GM23338 (cell line): ENCODE measurements at regions not wholly inside any gene's neighbourhood (a gene's known extent, or its start where the extent isn't known, plus 50 kb on each side); places are given as distances from the start of the nearest gene placed in this dataset.
A peak's percentile ranks its signal among the peaks of the same experiment; 100 is the strongest.

Experiments used
- ATAC-seq: fragments of 200-7000 bp; cut with Tn5 transposase; 3 replicates; pipeline ENCODE4 v1.9.1; 2020
- DNase-seq: peaks from one replicate; pipeline ENCODE4 v3.0.0-alpha.2; 2015; ENCODE audit warnings: low spot score
- H2AFZ ChIP-seq: fragments of 200-600 bp; sonication (generic); 2 replicates; pipeline ENCODE4 v1.8.0; 2016; ENCODE audit warnings: antibody characterized with exemption, mild to moderate bottlenecking, moderate library complexity
- H3F3A ChIP-seq: fragments of 200-600 bp; sonication (generic); replicated peaks from 2 replicates; pipeline ENCODE4 v1.8.0; 2017; ENCODE audit warnings: antibody characterized with exemption, mixed run types, low read depth
- H3K27ac ChIP-seq: fragments of 200-600 bp; sonication (generic); 2 replicates; pipeline ENCODE4 v1.6.1; 2016; ENCODE audit warnings: low read depth
- H3K27me3 ChIP-seq: fragments of 200-600 bp; sonication (generic); 2 replicates; pipeline ENCODE4 v1.8.0; 2016; ENCODE audit warnings: mild to moderate bottlenecking, mixed run types, moderate library complexity; ENCODE audit not compliant: insufficient read depth
- H3K36me3 ChIP-seq: fragments of 200-600 bp; sonication (generic); 2 replicates; pipeline ENCODE4 v1.8.0; 2016; ENCODE audit warnings: mild to moderate bottlenecking; ENCODE audit not compliant: insufficient read depth
- H3K4me1 ChIP-seq: fragments of 200-600 bp; sonication (generic); 2 replicates; pipeline ENCODE4 v1.8.0; 2016; ENCODE audit warnings: mild to moderate bottlenecking, moderate library complexity; ENCODE audit not compliant: insufficient read depth
- H3K4me2 ChIP-seq: fragments of 200-600 bp; sonication (generic); 2 replicates; pipeline ENCODE4 v1.7.1; 2017; ENCODE audit warnings: mixed run types
- H3K4me3 ChIP-seq: fragments of 200-600 bp; sonication (generic); 2 replicates; pipeline ENCODE4 v1.6.1; 2016; ENCODE audit warnings: mixed run types
- H3K79me2 ChIP-seq: fragments of 200-600 bp; sonication (generic); replicated peaks from 2 replicates; pipeline ENCODE4 v1.8.0; 2017; ENCODE audit warnings: mild to moderate bottlenecking; ENCODE audit not compliant: insufficient read depth
- H3K9me2 ChIP-seq: fragments of 200-600 bp; sonication (generic); 2 replicates; pipeline ENCODE4 v1.8.0; 2017; ENCODE audit not compliant: insufficient read depth
- H4K20me1 ChIP-seq: fragments of 200-600 bp; sonication (generic); replicated peaks from 2 replicates; pipeline ENCODE4 v1.8.0; 2017; ENCODE audit warnings: mild to moderate bottlenecking; ENCODE audit not compliant: insufficient read depth
- H3K27ac Mint-ChIP-seq: 2 replicates; pipeline ENCODE4 v1.8.0; 2020; ENCODE audit warnings: inconsistent platforms, mild to moderate bottlenecking, moderate library complexity, mixed read lengths
- H3K27me3 Mint-ChIP-seq: 3 replicates; pipeline ENCODE4 v1.8.0; 2022; ENCODE audit warnings: low read depth, mild to moderate bottlenecking, moderate library complexity, mixed read lengths, inconsistent platforms; ENCODE audit not compliant: insufficient read depth, poor library complexity
- H3K36me3 Mint-ChIP-seq: 3 replicates; pipeline ENCODE4 v1.8.0; 2021; ENCODE audit warnings: low read depth, mild to moderate bottlenecking, inconsistent platforms, moderate library complexity, mixed read lengths
- H3K4me1 Mint-ChIP-seq: 3 replicates; pipeline ENCODE4 v1.8.0; 2020; ENCODE audit warnings: mild to moderate bottlenecking, inconsistent platforms, mixed read lengths
- H3K4me3 Mint-ChIP-seq: 3 replicates; pipeline ENCODE4 v1.8.0; 2021; ENCODE audit warnings: moderate library complexity, mild to moderate bottlenecking, inconsistent platforms, mixed read lengths
- H3K9me3 Mint-ChIP-seq: 3 replicates; pipeline ENCODE4 v1.8.0; 2020; ENCODE audit warnings: moderate library complexity, mild to moderate bottlenecking, inconsistent platforms, mixed read lengths
- CREB1 ChIP-seq: fragments of 250-450 bp; sonication (Bioruptor Pico); IDR thresholded peaks from 2 replicates; pipeline ENCODE4 v1.5.0; 2020; ENCODE audit warnings: low read depth, mild to moderate bottlenecking, moderate library complexity
- EZH2phosphoT487 ChIP-seq: fragments of 200-600 bp; sonication (generic); IDR thresholded peaks from one replicate; pipeline ENCODE4 v1.8.1; 2018; ENCODE audit warnings: antibody characterized with exemption; ENCODE audit not compliant: unreplicated experiment
- JUNB ChIP-seq: IDR thresholded peaks from one replicate; pipeline ENCODE4 v1.6.1; 2016; ENCODE audit warnings: antibody characterized with exemption; ENCODE audit not compliant: unreplicated experiment
- NANOG ChIP-seq: IDR thresholded peaks from 2 replicates; pipeline ENCODE4 v1.6.1; 2016; ENCODE audit warnings: antibody characterized with exemption, borderline replicate concordance
- POLR2AphosphoS5 ChIP-seq: IDR thresholded peaks from 2 replicates; pipeline ENCODE4 v1.6.1; 2016; ENCODE audit warnings: antibody characterized with exemption, low read depth
- STAT1 ChIP-seq: IDR thresholded peaks from one replicate; pipeline ENCODE4 v1.6.1; 2016; ENCODE audit warnings: antibody characterized with exemption; ENCODE audit not compliant: unreplicated experiment
- ZNF114 ChIP-seq: fragments of 250-450 bp; sonication (Bioruptor Pico); IDR thresholded peaks from 2 replicates; pipeline ENCODE4 v1.5.0; 2020; ENCODE audit warnings: mild to moderate bottlenecking, moderate library complexity
- ZNF331 ChIP-seq: fragments of 250-450 bp; sonication (Bioruptor Pico); IDR thresholded peaks from 2 replicates; pipeline ENCODE4 v1.5.0; 2020; ENCODE audit warnings: low read depth, mild to moderate bottlenecking, moderate library complexity
- TF ChIP-seq, protein P1 (sequence below): fragments of 250-450 bp; sonication (Bioruptor Pico); IDR thresholded peaks from 2 replicates; pipeline ENCODE4 v1.5.0; 2020; ENCODE audit warnings: mild to moderate bottlenecking, moderate library complexity
- TF ChIP-seq, protein P2 (sequence below), 2 experiments: fragments of 200-600 bp in 1 of 2; sonication (generic) in 1 of 2; conservative IDR thresholded peaks; 2 replicates each; pipeline versions ENCODE4 v1.5.1 to v1.6.1; 2016 to 2017; ENCODE audit warnings: antibody characterized with exemption in 2 of 2, low read depth in 2 of 2, mild to moderate bottlenecking in 2 of 2, moderate library complexity in 1 of 2
- TF ChIP-seq, protein P3 (sequence below): IDR thresholded peaks from one replicate; pipeline ENCODE4 v1.6.1; 2018; ENCODE audit warnings: antibody characterized with exemption; ENCODE audit not compliant: unreplicated experiment
- TF ChIP-seq, protein P4 (sequence below): IDR thresholded peaks from 2 replicates; pipeline ENCODE4 v1.6.1; 2016; ENCODE audit warnings: antibody characterized with exemption

DNA sequence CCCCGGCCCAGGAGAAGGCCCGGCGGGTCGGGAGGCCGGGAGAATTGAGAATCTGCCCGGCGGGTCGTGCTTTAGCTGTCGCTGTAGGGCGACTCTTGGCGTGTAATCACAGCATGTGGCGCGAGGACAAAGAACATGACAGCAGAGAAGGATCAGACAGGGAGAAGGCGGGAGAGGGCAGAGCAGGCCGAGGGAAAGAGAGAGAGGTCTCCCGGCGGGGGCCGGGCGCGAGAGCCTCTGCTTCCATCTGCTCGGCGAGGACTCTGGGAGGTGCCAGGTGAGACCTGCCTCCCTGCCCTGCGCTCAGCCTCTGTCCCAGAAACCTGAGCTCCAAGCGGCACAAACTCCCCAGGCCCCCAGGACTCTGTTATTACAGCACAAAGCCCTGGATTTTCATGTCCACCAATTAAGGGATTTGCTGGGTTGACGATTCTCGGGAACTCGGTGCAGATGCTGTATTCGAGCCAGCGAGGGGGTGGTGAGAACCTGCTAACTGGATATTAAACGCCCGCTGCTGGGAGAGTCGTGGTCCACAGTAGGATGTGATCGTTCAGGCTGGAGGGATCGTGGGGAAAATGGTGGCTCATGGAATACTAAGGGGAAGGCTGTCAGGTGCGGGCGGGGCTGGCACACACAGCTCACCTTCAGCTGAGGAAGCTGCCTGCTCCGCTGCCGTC, 172.0 kb upstream of the CIBAR2 start:
- Mint-ChIP-seq H3K27ac (no peak overlapping the region), H3K36me3 (peaks cover 5% of the 10 kb centered on the region; the same call in 1 of the 3 replicates), H3K9me3 (no peaks in the 10 kb centered on the region), H3K4me3 (no peak overlapping the region; the same call in 2 of the 3 replicates), H3K27me3 (peaks cover 12% of the 10 kb centered on the region), H3K4me1 (peaks cover 22% of the 10 kb centered on the region)
- no peak overlapping the region for H3K4me2 ChIP-seq
- no peaks in the 10 kb centered on the region; the same call in none of the 2 replicates for H4K20me1 ChIP-seq
- H3K4me3 ChIP-seq, result no peak overlapping the region
- no peak overlapping the region for H2AFZ ChIP-seq
- H3K27me3 ChIP-seq, result no peaks in the 10 kb centered on the region
- no peaks in the 10 kb centered on the region for H3F3A ChIP-seq
- no peaks in the 10 kb centered on the region for H3K36me3 ChIP-seq
- peaks cover 3% of the 10 kb centered on the region; the same call in 1 of the 2 replicates for H3K79me2 ChIP-seq
- H3K4me1 ChIP-seq, result no peaks in the 10 kb centered on the region; the same call in 1 of the 2 replicates
- H3K9me2 ChIP-seq, result no peaks in the 10 kb centered on the region
- no peak for TF ChIP-seq STAT1
- no peak for TF ChIP-seq CREB1 (CRISPR knock-in tag)
- TF ChIP-seq NANOG, result no peak
- TF ChIP-seq ZNF114 (CRISPR knock-in tag), result no peak
- TF ChIP-seq JUNB, result no peak
- TF ChIP-seq, protein P1, sequence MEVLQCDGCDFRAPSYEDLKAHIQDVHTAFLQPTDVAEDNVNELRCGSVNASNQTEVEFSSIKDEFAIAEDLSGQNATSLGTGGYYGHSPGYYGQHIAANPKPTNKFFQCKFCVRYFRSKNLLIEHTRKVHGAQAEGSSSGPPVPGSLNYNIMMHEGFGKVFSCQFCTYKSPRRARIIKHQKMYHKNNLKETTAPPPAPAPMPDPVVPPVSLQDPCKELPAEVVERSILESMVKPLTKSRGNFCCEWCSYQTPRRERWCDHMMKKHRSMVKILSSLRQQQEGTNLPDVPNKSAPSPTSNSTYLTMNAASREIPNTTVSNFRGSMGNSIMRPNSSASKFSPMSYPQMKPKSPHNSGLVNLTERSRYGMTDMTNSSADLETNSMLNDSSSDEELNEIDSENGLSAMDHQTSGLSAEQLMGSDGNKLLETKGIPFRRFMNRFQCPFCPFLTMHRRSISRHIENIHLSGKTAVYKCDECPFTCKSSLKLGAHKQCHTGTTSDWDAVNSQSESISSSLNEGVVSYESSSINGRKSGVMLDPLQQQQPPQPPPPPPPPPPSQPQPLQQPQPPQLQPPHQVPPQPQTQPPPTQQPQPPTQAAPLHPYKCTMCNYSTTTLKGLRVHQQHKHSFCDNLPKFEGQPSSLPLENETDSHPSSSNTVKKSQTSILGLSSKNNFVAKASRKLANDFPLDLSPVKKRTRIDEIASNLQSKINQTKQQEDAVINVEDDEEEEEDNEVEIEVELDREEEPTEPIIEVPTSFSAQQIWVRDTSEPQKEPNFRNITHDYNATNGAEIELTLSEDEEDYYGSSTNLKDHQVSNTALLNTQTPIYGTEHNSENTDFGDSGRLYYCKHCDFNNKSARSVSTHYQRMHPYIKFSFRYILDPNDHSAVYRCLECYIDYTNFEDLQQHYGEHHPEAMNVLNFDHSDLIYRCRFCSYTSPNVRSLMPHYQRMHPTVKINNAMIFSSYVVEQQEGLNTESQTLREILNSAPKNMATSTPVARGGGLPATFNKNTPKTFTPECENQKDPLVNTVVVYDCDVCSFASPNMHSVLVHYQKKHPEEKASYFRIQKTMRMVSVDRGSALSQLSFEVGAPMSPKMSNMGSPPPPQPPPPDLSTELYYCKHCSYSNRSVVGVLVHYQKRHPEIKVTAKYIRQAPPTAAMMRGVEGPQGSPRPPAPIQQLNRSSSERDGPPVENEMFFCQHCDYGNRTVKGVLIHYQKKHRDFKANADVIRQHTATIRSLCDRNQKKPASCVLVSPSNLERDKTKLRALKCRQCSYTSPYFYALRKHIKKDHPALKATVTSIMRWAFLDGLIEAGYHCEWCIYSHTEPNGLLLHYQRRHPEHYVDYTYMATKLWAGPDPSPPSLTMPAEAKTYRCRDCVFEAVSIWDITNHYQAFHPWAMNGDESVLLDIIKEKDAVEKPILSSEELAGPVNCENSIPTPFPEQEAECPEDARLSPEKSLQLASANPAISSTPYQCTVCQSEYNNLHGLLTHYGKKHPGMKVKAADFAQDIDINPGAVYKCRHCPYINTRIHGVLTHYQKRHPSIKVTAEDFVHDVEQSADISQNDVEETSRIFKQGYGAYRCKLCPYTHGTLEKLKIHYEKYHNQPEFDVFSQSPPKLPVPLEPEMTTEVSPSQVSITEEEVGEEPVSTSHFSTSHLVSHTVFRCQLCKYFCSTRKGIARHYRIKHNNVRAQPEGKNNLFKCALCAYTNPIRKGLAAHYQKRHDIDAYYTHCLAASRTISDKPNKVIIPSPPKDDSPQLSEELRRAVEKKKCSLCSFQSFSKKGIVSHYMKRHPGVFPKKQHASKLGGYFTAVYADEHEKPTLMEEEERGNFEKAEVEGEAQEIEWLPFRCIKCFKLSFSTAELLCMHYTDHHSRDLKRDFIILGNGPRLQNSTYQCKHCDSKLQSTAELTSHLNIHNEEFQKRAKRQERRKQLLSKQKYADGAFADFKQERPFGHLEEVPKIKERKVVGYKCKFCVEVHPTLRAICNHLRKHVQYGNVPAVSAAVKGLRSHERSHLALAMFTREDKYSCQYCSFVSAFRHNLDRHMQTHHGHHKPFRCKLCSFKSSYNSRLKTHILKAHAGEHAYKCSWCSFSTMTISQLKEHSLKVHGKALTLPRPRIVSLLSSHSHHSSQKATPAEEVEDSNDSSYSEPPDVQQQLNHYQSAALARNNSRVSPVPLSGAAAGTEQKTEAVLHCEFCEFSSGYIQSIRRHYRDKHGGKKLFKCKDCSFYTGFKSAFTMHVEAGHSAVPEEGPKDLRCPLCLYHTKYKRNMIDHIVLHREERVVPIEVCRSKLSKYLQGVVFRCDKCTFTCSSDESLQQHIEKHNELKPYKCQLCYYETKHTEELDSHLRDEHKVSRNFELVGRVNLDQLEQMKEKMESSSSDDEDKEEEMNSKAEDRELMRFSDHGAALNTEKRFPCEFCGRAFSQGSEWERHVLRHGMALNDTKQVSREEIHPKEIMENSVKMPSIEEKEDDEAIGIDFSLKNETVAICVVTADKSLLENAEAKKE (CRISPR knock-in tag), result no peak
- no peak for TF ChIP-seq ZNF331 (CRISPR knock-in tag)
- no peak for TF ChIP-seq POLR2AphosphoS5
- TF ChIP-seq, protein P2, sequence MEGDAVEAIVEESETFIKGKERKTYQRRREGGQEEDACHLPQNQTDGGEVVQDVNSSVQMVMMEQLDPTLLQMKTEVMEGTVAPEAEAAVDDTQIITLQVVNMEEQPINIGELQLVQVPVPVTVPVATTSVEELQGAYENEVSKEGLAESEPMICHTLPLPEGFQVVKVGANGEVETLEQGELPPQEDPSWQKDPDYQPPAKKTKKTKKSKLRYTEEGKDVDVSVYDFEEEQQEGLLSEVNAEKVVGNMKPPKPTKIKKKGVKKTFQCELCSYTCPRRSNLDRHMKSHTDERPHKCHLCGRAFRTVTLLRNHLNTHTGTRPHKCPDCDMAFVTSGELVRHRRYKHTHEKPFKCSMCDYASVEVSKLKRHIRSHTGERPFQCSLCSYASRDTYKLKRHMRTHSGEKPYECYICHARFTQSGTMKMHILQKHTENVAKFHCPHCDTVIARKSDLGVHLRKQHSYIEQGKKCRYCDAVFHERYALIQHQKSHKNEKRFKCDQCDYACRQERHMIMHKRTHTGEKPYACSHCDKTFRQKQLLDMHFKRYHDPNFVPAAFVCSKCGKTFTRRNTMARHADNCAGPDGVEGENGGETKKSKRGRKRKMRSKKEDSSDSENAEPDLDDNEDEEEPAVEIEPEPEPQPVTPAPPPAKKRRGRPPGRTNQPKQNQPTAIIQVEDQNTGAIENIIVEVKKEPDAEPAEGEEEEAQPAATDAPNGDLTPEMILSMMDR (conservative IDR thresholded peaks at IDR 0.05; ENCODE audit: low read depth in 2 of 2), result no peak
- TF ChIP-seq, protein P3, sequence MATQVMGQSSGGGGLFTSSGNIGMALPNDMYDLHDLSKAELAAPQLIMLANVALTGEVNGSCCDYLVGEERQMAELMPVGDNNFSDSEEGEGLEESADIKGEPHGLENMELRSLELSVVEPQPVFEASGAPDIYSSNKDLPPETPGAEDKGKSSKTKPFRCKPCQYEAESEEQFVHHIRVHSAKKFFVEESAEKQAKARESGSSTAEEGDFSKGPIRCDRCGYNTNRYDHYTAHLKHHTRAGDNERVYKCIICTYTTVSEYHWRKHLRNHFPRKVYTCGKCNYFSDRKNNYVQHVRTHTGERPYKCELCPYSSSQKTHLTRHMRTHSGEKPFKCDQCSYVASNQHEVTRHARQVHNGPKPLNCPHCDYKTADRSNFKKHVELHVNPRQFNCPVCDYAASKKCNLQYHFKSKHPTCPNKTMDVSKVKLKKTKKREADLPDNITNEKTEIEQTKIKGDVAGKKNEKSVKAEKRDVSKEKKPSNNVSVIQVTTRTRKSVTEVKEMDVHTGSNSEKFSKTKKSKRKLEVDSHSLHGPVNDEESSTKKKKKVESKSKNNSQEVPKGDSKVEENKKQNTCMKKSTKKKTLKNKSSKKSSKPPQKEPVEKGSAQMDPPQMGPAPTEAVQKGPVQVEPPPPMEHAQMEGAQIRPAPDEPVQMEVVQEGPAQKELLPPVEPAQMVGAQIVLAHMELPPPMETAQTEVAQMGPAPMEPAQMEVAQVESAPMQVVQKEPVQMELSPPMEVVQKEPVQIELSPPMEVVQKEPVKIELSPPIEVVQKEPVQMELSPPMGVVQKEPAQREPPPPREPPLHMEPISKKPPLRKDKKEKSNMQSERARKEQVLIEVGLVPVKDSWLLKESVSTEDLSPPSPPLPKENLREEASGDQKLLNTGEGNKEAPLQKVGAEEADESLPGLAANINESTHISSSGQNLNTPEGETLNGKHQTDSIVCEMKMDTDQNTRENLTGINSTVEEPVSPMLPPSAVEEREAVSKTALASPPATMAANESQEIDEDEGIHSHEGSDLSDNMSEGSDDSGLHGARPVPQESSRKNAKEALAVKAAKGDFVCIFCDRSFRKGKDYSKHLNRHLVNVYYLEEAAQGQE, result no peak
- no peak for TF ChIP-seq EZH2phosphoT487
- TF ChIP-seq, protein P4, sequence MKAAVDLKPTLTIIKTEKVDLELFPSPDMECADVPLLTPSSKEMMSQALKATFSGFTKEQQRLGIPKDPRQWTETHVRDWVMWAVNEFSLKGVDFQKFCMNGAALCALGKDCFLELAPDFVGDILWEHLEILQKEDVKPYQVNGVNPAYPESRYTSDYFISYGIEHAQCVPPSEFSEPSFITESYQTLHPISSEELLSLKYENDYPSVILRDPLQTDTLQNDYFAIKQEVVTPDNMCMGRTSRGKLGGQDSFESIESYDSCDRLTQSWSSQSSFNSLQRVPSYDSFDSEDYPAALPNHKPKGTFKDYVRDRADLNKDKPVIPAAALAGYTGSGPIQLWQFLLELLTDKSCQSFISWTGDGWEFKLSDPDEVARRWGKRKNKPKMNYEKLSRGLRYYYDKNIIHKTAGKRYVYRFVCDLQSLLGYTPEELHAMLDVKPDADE, result no peak
- peak; percentile 35 for ATAC-seq
- DNase-seq, result no peak
- no peak overlapping the region for H3K27ac ChIP-seq
